Esophagus muscularis mucosa (tissue), 4 donors: ENCODE measurements at regions not wholly inside any gene's neighbourhood (a gene's known extent, or its start where the extent isn't known, plus 50 kb on each side); places are given as distances from the start of the nearest gene placed in this dataset.
A peak's percentile ranks its signal among the peaks of the same experiment; 100 is the strongest.

Experiments used
- DNase-seq: peaks from one replicate; pipeline ENCODE4 v3.0.0-alpha.2; 2017; ENCODE audit errors: extremely low spot score
- H3K27ac ChIP-seq, 4 donors: fragments of 200-600 bp; sonication (generic); replicated peaks in 1 of 4; 1 replicate in 3 of 4; 2 replicates in 1 of 4; pipeline ENCODE4 v1.5.1; 2016 to 2019; ENCODE audit warnings: mild to moderate bottlenecking in 1 of 4
- H3K27me3 ChIP-seq, 4 donors: fragments of 200-600 bp; sonication (generic); one replicate each; pipeline versions ENCODE4 v1.5.1 to v1.6.0; 2016 to 2019
- H3K36me3 ChIP-seq, 4 donors: fragments of 200-600 bp; sonication (generic); one replicate each; pipeline ENCODE4 v1.5.1; 2016 to 2019
- H3K4me1 ChIP-seq, 4 donors: fragments of 200-600 bp; sonication (generic); one replicate each; pipeline ENCODE4 v1.5.1; 2016 to 2019
- H3K4me3 ChIP-seq, 4 donors: fragments of 200-600 bp; sonication (generic); 1 replicate in 2 of 4; 2 replicates in 2 of 4; pipeline ENCODE4 v1.5.1; 2016 to 2019; ENCODE audit warnings: mild to moderate bottlenecking in 4 of 4, moderate library complexity in 1 of 4
- H3K9me3 ChIP-seq, 4 donors: fragments of 200-600 bp; sonication (generic); 1 replicate in 3 of 4; 2 replicates in 1 of 4; pipeline ENCODE4 v1.5.1; 2016 to 2019
- EP300 ChIP-seq: sonication (generic); formaldehyde crosslinking; IDR thresholded peaks from one replicate; pipeline ENCODE4 v1.6.1; 2017; ENCODE audit warnings: antibody characterized with exemption
- POLR2A ChIP-seq: fragments of 450-650 bp; IDR thresholded peaks from one replicate; pipeline ENCODE4 v1.6.1; 2017; ENCODE audit warnings: antibody characterized with exemption, moderate library complexity, mild to moderate bottlenecking, low read depth
- POLR2AphosphoS5 ChIP-seq, 2 donors: sonication (generic); formaldehyde crosslinking; IDR thresholded peaks; one replicate each; pipeline ENCODE4 v1.6.1; 2017; ENCODE audit warnings: antibody characterized with exemption in 2 of 2
- WGBS: methylation state at CpG from one replicate; pipeline ENCODE4 v1.1.5; 2018; 5-methylcytosine and 5-hydroxymethylcytosine counted together
- intact Hi-C: fragments of 100-400 bp; cut with DNase I; formaldehyde crosslinking; loops from one replicate; pipeline ENCODE4 v1.15.1; 2023
- TF ChIP-seq, protein P1 (sequence below), 3 experiments: fragments of 200-600 bp in 2 of 3; fragments of 450-650 bp in 1 of 3; sonication (generic) in 2 of 3; IDR thresholded peaks; one replicate each; pipeline ENCODE4 v1.5.1; 2017 to 2019; ENCODE audit warnings: antibody characterized with exemption in 3 of 3, mild to moderate bottlenecking in 2 of 3, moderate library complexity in 1 of 3

GRCh38 chr2:211144974-211145665 lies 588.7 kb downstream of the CPS1 start:
- DNase-seq: no peak
- Histone ChIP-seq H3K4me3 (no peak overlapping the region), H3K36me3 (no peaks in the 10 kb centered on the region), H3K27me3 (no peaks in the 10 kb centered on the region), H3K27ac (no peak overlapping the region), H3K4me1 (no peaks in the 10 kb centered on the region), H3K9me3 (no peaks in the 10 kb centered on the region)
- TF ChIP-seq POLR2AphosphoS5 (IDR thresholded peaks at IDR 0.05) (no peak), EP300 (no peak), POLR2A (no peak)
- TF ChIP-seq, protein P1, sequence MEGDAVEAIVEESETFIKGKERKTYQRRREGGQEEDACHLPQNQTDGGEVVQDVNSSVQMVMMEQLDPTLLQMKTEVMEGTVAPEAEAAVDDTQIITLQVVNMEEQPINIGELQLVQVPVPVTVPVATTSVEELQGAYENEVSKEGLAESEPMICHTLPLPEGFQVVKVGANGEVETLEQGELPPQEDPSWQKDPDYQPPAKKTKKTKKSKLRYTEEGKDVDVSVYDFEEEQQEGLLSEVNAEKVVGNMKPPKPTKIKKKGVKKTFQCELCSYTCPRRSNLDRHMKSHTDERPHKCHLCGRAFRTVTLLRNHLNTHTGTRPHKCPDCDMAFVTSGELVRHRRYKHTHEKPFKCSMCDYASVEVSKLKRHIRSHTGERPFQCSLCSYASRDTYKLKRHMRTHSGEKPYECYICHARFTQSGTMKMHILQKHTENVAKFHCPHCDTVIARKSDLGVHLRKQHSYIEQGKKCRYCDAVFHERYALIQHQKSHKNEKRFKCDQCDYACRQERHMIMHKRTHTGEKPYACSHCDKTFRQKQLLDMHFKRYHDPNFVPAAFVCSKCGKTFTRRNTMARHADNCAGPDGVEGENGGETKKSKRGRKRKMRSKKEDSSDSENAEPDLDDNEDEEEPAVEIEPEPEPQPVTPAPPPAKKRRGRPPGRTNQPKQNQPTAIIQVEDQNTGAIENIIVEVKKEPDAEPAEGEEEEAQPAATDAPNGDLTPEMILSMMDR (IDR thresholded peaks at IDR 0.05): no peak
- 85% methylated on average over 4 of the region's 4 CpGs for WGBS
- intact Hi-C loops: no loop called here

DNA sequence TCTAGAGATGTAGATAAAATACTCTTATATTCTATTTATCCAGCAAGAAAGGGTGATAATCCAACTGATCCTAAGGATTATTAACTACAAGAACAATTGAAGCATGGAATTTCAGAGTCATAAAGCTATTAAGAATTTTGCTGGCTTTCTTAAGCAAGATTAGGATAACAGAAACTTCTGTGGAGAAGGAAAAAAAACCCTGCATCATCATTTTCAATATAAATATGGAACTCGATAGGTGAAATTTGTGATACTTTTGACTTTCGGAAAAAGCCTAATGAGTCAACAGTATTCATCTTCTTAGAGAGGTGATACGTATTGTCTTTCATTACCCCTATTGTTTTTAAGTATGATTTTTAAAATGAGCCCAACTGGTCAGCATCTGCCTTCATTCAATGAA lies 593.3 kb downstream of the CPS1 start:
- TF ChIP-seq, protein P1 (IDR thresholded peaks at IDR 0.05): no peak
- no peak for TF ChIP-seq POLR2AphosphoS5 (IDR thresholded peaks at IDR 0.05)
- Histone ChIP-seq H3K27me3 (no peaks in the 10 kb centered on the region), H3K4me1 (no peaks in the 10 kb centered on the region), H3K9me3 (no peaks in the 10 kb centered on the region), H3K4me3 (no peak overlapping the region), H3K27ac (no peak overlapping the region), H3K36me3 (no peaks in the 10 kb centered on the region)
- intact Hi-C loops: no loop called here
- WGBS: 93% methylated on average over 3 of the region's 3 CpGs
- no peak for DNase-seq

GRCh38 chr2:211157211-211157610 lies 600.8 kb downstream of the CPS1 start:
- Histone ChIP-seq H3K27me3 (no peaks in the 10 kb centered on the region), H3K27ac (no peak overlapping the region), H3K4me1 (no peaks in the 10 kb centered on the region), H3K4me3 (no peak overlapping the region), H3K36me3 (no peaks in the 10 kb centered on the region), H3K9me3 (no peaks in the 10 kb centered on the region)
- intact Hi-C loops: no loop called here
- DNase-seq: no peak
- TF ChIP-seq, protein P1 (IDR thresholded peaks at IDR 0.05): no peak
- TF ChIP-seq POLR2AphosphoS5 (IDR thresholded peaks at IDR 0.05) (no peak), EP300 (no peak), POLR2A (no peak)

DNA sequence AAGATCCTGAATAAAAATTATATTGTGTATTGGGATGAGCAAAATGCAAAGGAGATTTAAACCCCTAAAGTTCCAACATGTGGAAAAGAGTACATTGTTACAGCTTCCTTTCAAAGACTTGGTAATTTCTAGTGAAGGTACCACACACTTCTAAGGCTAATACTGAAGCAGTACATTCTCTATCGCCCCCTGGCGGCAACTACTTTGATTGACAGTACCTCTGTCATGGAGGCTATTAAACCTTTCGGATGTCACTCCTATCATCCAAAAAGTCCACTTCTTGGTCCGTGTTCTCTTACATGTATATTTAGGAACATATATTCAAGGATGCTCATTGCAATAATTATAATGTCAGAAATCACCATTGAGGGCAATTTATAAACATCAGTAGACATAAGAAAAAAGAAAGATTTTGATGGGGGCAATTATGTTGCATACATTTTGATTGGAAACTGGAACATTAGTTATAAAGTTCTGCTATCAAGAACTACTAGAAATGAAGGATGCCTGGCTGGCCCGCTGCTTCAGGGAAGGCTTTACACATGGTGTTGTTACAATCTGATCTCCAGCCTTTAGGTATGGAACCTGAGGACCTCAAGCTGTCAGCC lies 601.6 kb downstream of the CPS1 start:
- WGBS: 29% methylated on average over 5 of the region's 5 CpGs
- no peak overlapping the region for H3K27ac ChIP-seq
- no peak for DNase-seq
- H3K9me3 ChIP-seq: no peaks in the 10 kb centered on the region
- no peaks in the 10 kb centered on the region for H3K36me3 ChIP-seq
- intact Hi-C loops: no loop called here
- no peaks in the 10 kb centered on the region for H3K27me3 ChIP-seq
- H3K4me1 ChIP-seq: no peaks in the 10 kb centered on the region
- no peak overlapping the region for H3K4me3 ChIP-seq
- TF ChIP-seq POLR2A: no peak
- TF ChIP-seq, protein P1 (IDR thresholded peaks at IDR 0.05): peak; percentile 48 to 64 (median 63)

DNA sequence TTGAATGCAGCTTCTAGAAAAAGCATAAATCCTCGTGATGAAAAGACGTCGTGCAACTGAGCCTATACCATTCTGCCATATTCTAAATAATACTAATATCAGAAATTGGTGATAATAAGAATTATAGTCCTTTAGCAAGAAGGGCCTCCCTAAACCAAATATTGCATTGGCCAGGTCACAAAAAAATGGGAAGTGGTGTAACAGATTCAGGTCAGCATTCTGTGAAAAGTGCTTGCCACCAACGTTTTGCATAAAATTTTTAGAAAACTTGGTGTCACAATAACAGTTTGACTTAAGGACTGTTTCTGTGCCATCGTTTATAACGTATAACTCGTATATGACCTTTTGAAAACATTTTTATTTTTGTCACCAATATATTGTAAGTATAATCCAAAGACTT lies 603.6 kb downstream of the CPS1 start:
- no peak overlapping the region for H3K27ac ChIP-seq
- no peak for TF ChIP-seq POLR2A
- no peak for TF ChIP-seq POLR2AphosphoS5 (IDR thresholded peaks at IDR 0.05)
- TF ChIP-seq, protein P1 (IDR thresholded peaks at IDR 0.05): no peak
- no peak for TF ChIP-seq EP300
- H3K4me1 ChIP-seq: no peaks in the 10 kb centered on the region
- DNase-seq: no peak
- no peaks in the 10 kb centered on the region for H3K27me3 ChIP-seq
- no peaks in the 10 kb centered on the region for H3K36me3 ChIP-seq
- H3K9me3 ChIP-seq: no peaks in the 10 kb centered on the region
- intact Hi-C loops: no loop called here
- H3K4me3 ChIP-seq: no peak overlapping the region
- 80% methylated on average over 7 of the region's 7 CpGs for WGBS
